Endothelial cell of umbilical vein (primary cell): ENCODE measurements at regions not wholly inside any gene's neighbourhood (a gene's known extent, or its start where the extent isn't known, plus 50 kb on each side); places are given as distances from the start of the nearest gene placed in this dataset.

ENCODE experiments used
- BruUV-seq: library from RNA; stranded (reverse); fragments of 400-500 nt; replicated peaks from 2 replicates; lab custom pipeline; 2021; lab: Mats Ljungman, UMichigan
- CTCF ChIA-PET: fragments of 300-600, 350-600 bp; sonication (Branson Sonifier 250); formaldehyde crosslinking; loops from one replicate; lab custom pipeline; 2021; ENCODE audit warnings: antibody characterized with exemption, inconsistent platforms; lab: Charles Lee
- POLR2A ChIA-PET: fragments of 300-600, 350-600 bp; sonication (Branson Sonifier 250); formaldehyde crosslinking; loops from one replicate; lab custom pipeline; 2021; ENCODE audit warnings: antibody characterized with exemption, inconsistent platforms; lab: Charles Lee
- DNase-seq: peaks from one replicate; pipeline ENCODE4 v3.0.0-alpha.2; 2011; ENCODE audit warnings: low read depth, low spot score
- FAIRE-seq: peaks from 2 replicates; lab custom pipeline; 2011; peaks lifted over from hg19 to GRCh38; lab: Jason Lieb, UNC
- H2AFZ ChIP-seq: 2 replicates; pipeline ENCODE4 v1.6.0; 2012; ENCODE audit warnings: low read depth, low read length, control low read depth, inconsistent platforms
- H3K27ac ChIP-seq: 2 replicates; pipeline ENCODE4 v1.5.1; 2011; ENCODE audit warnings: low read depth, mild to moderate bottlenecking, control low read depth, low read length, moderate library complexity; ENCODE audit not compliant: insufficient read depth
- H3K27me3 ChIP-seq, 2 experiments: 2 replicates each; pipeline versions ENCODE4 v1.6.0 to v1.6.1; 2011; ENCODE audit warnings: low read length in 2 of 2, mixed read lengths in 1 of 2; ENCODE audit not compliant: control insufficient read depth in 2 of 2, insufficient read depth in 2 of 2
- H3K36me3 ChIP-seq, 2 experiments: 2 replicates in 1 of 2; 3 replicates in 1 of 2; pipeline ENCODE4 v1.5.1; 2011; ENCODE audit warnings: low read length in 2 of 2, mild to moderate bottlenecking in 1 of 2, moderate library complexity in 1 of 2; ENCODE audit not compliant: control insufficient read depth in 2 of 2, insufficient read depth in 2 of 2; ENCODE audit errors: extremely low read depth in 1 of 2
- H3K4me1 ChIP-seq: 3 replicates; pipeline ENCODE4 v1.5.1; 2011; ENCODE audit warnings: mild to moderate bottlenecking, low read length; ENCODE audit not compliant: control insufficient read depth, insufficient read depth; ENCODE audit errors: extremely low read depth
- H3K4me2 ChIP-seq: 2 replicates; pipeline ENCODE4 v1.6.1; 2011; ENCODE audit warnings: low read length, control low read depth, mixed read lengths; ENCODE audit not compliant: insufficient read depth
- H3K4me3 ChIP-seq, 3 experiments: fragments of 200-600 bp in 1 of 3; sonication (generic), shearing (Covaris generic) in 1 of 3; replicated peaks in 1 of 3; 2 replicates each; pipeline ENCODE4 v1.5.1; 2011 to 2016; ENCODE audit warnings: control low read depth in 3 of 3, low read length in 3 of 3, mild to moderate bottlenecking in 2 of 3, inconsistent platforms in 1 of 3, low read depth in 1 of 3, moderate library complexity in 1 of 3; ENCODE audit not compliant: insufficient read depth in 1 of 3
- H3K79me2 ChIP-seq: 2 replicates; pipeline ENCODE4 v1.6.0; 2012; ENCODE audit warnings: low read length, inconsistent platforms; ENCODE audit not compliant: control insufficient read depth, insufficient read depth
- H3K9ac ChIP-seq: replicated peaks from 2 replicates; pipeline ENCODE3; 2011; ENCODE audit warnings: low read length, control low read depth; ENCODE audit not compliant: insufficient read depth; ENCODE audit errors: extremely low read depth
- H3K9me1 ChIP-seq: replicated peaks from 3 replicates; pipeline ENCODE4 v1.6.0; 2011; ENCODE audit warnings: mild to moderate bottlenecking, low read length; ENCODE audit not compliant: control insufficient read depth, insufficient read depth; ENCODE audit errors: extremely low read depth
- H3K9me3 ChIP-seq: replicated peaks from 2 replicates; pipeline ENCODE4 v1.5.1; 2012; ENCODE audit warnings: low read length, inconsistent platforms; ENCODE audit not compliant: control insufficient read depth, insufficient read depth
- H4K20me1 ChIP-seq: replicated peaks from 2 replicates; pipeline ENCODE3; 2011; ENCODE audit warnings: mild to moderate bottlenecking, low read length; ENCODE audit not compliant: control insufficient read depth, insufficient read depth; ENCODE audit errors: extremely low read depth
- CTCF ChIP-seq, 2 donors: IDR thresholded peaks; 1 replicate in 1 of 2; 2 replicates in 1 of 2; pipeline ENCODE4 v1.5.1; 2011; ENCODE audit warnings: low read length in 2 of 2, mild to moderate bottlenecking in 2 of 2, moderate library complexity in 2 of 2, control low read depth in 1 of 2, inconsistent platforms in 1 of 2, low read depth in 1 of 2; ENCODE audit not compliant: insufficient read depth in 1 of 2; ENCODE audit errors: extremely low read depth in 1 of 2
- EZH2 ChIP-seq: IDR thresholded peaks from 2 replicates; pipeline ENCODE4 v1.6.1; 2012; ENCODE audit warnings: borderline replicate concordance, low read depth, mild to moderate bottlenecking, moderate library complexity, low read length, inconsistent platforms; ENCODE audit not compliant: severe bottlenecking
- FOS ChIP-seq: IDR thresholded peaks from 2 replicates; pipeline ENCODE4 v1.6.1; 2011; ENCODE audit warnings: mild to moderate bottlenecking, low read length, moderate library complexity, borderline replicate concordance; ENCODE audit not compliant: insufficient read depth
- GATA2 ChIP-seq: IDR thresholded peaks from 2 replicates; pipeline ENCODE4 v1.7.0; 2011; ENCODE audit warnings: low read depth, mild to moderate bottlenecking, moderate library complexity, mixed read lengths, low read length; ENCODE audit not compliant: insufficient read length, insufficient read depth
- JUN ChIP-seq: IDR thresholded peaks from 2 replicates; pipeline ENCODE4 v1.6.1; 2011; ENCODE audit warnings: borderline replicate concordance, low read depth; ENCODE audit not compliant: insufficient read length, insufficient read depth
- MAX ChIP-seq: IDR thresholded peaks from 2 replicates; pipeline ENCODE4 v1.6.1; 2011; ENCODE audit not compliant: insufficient read depth, insufficient read length
- MYC ChIP-seq: IDR thresholded peaks from one replicate; pipeline ENCODE4 v1.6.1; 2011; ENCODE audit warnings: mild to moderate bottlenecking, low read depth, low read length
- POLR2A ChIP-seq: IDR thresholded peaks from 2 replicates; pipeline ENCODE4 v1.6.1; 2012; ENCODE audit warnings: low read depth, mild to moderate bottlenecking, control low read depth, low read length
- POLR2AphosphoS5 ChIP-seq: IDR thresholded peaks from 2 replicates; pipeline ENCODE4 v1.6.1; 2012; ENCODE audit warnings: low read depth, mild to moderate bottlenecking, control low read depth, low read length, moderate library complexity; ENCODE audit not compliant: insufficient read depth
- dilution Hi-C: fragments of 300-500 bp; cut with MboI; formaldehyde crosslinking; loops from one replicate; pipeline ENCODE4 v1.15.0; 2019; ENCODE audit warnings: low sequenced_read_pairs; ENCODE audit not compliant: extremely low pct_ligation_motif_present
- intact Hi-C: fragments of 100-400 bp; cut with micrococcal nuclease; formaldehyde crosslinking; loops from one replicate; pipeline ENCODE4 v1.10.0; 2022

- Histone ChIP-seq H3K36me3 (no peaks in the 10 kb centered on the region), H3K9ac (no peak overlapping the region), H3K27me3 (no peaks in the 10 kb centered on the region), H3K4me2 (no peak overlapping the region), H3K9me1 (no peaks in the 10 kb centered on the region), H2AFZ (peak overlapping the region; percentile 42), H3K79me2 (no peaks in the 10 kb centered on the region), H3K9me3 (no peaks in the 10 kb centered on the region), H3K4me3 (no peak overlapping the region), H3K27ac (no peak overlapping the region), H3K4me1 (peaks cover 35% of the 10 kb centered on the region), H4K20me1 (no peaks in the 10 kb centered on the region)
- TF ChIP-seq GATA2 (no peak), MAX (no peak), POLR2AphosphoS5 (no peak), CTCF (IDR thresholded peaks at IDR 0.05; ENCODE audit: extremely low read depth in 1 of 2, insufficient read depth in 1 of 2, low read depth in 1 of 2, low read length in 2 of 2) (no peak), JUN (no peak), FOS (no peak), POLR2A (no peak), EZH2 (no peak), MYC (no peak)
- DNase-seq (no peak), FAIRE-seq (no peak)
- POLR2A ChIA-PET, result no interaction called here
- intact Hi-C loops, result loop anchor here (5.0 kb wide), 1 partner anchor 720 kb away; no protein-coding TSS in a partner anchor
- dilution Hi-C loops, result no loop called here
- BruUV-seq, result no TSS peak
- CTCF ChIA-PET, result no interaction called here
These were observed 287.1 kb downstream of the SQOR start for GRCh38 chr15:45921978-45922377.
